H1 (cell line): ENCODE measurements at regions not wholly inside any gene's neighbourhood (a gene's known extent, or its start where the extent isn't known, plus 50 kb on each side); places are given as distances from the start of the nearest gene placed in this dataset.

Source experiments
- CTCF ChIA-PET: fragments of 300-600 bp; sonication (Branson Sonifier 250); formaldehyde crosslinking; loops from one replicate; lab custom pipeline; 2021; ENCODE audit not compliant: partially characterized antibody; lab: Charles Lee
- POLR2A ChIA-PET: fragments of 300-600 bp; sonication (Branson Sonifier 250); formaldehyde crosslinking; loops from one replicate; lab custom pipeline; 2021; ENCODE audit warnings: inconsistent platforms; ENCODE audit not compliant: partially characterized antibody; lab: Charles Lee
- DNase-seq, 2 experiments: peaks; one replicate each; pipeline versions ENCODE4 v3.0.0 to v3.0.0-alpha.2; 2010 to 2022; ENCODE audit warnings: low spot score in 2 of 2, low read depth in 1 of 2, mixed read lengths in 1 of 2
- FAIRE-seq: peaks from 2 replicates; lab custom pipeline; 2011; peaks lifted over from hg19 to GRCh38; lab: Jason Lieb, UNC
- H2AFZ ChIP-seq: 2 replicates; pipeline ENCODE4 v1.8.1; 2012; ENCODE audit warnings: low read length, inconsistent platforms
- H2AK5ac ChIP-seq: 2 replicates; pipeline ENCODE4 v1.6.1; 2013; ENCODE audit warnings: low read depth, low read length
- H2BK120ac ChIP-seq: replicated peaks from 2 replicates; pipeline ENCODE3; 2013; ENCODE audit warnings: low read depth, low read length, inconsistent platforms
- H2BK12ac ChIP-seq: 2 replicates; pipeline ENCODE4 v1.6.1; 2013; ENCODE audit warnings: low read depth, low read length
- H2BK15ac ChIP-seq: 2 replicates; pipeline ENCODE4 v1.6.1; 2013; ENCODE audit warnings: low read length
- H2BK20ac ChIP-seq: 2 replicates; pipeline ENCODE4 v1.6.1; 2013; ENCODE audit warnings: low read length
- H2BK5ac ChIP-seq: 2 replicates; pipeline ENCODE4 v1.6.1; 2013; ENCODE audit warnings: low read depth, low read length
- H3K14ac ChIP-seq: 2 replicates; pipeline ENCODE4 v1.6.1; 2013; ENCODE audit warnings: inconsistent platforms; ENCODE audit not compliant: insufficient read length
- H3K18ac ChIP-seq: 2 replicates; pipeline ENCODE4 v1.6.1; 2013; ENCODE audit warnings: low read length; ENCODE audit errors: extremely low read depth
- H3K23ac ChIP-seq: 2 replicates; pipeline ENCODE4 v1.6.1; 2013; ENCODE audit warnings: inconsistent platforms; ENCODE audit not compliant: insufficient read length
- H3K23me2 ChIP-seq: 2 replicates; pipeline ENCODE4 v1.6.1; 2013; ENCODE audit warnings: low read depth, low read length
- H3K27ac ChIP-seq: 2 replicates; pipeline ENCODE4 v1.6.1; 2011; ENCODE audit warnings: low read depth, low read length, inconsistent platforms
- H3K27me3 ChIP-seq, 4 experiments: replicated peaks in 1 of 4; 1 replicate in 1 of 4; 2 replicates in 3 of 4; pipeline versions ENCODE4 v1.6.1 to v1.8.1; 2011 to 2013; ENCODE audit warnings: low read length in 3 of 4, mild to moderate bottlenecking in 3 of 4, inconsistent platforms in 2 of 4, mixed read lengths in 2 of 4, moderate library complexity in 1 of 4; ENCODE audit not compliant: control insufficient read depth in 3 of 4, insufficient read depth in 3 of 4; ENCODE audit errors: extremely low read depth in 1 of 4
- H3K36me3 ChIP-seq, 4 experiments: 2 replicates each; pipeline versions ENCODE4 v1.6.1 to v1.8.1; 2011 to 2013; ENCODE audit warnings: mild to moderate bottlenecking in 4 of 4, low read length in 3 of 4, moderate library complexity in 2 of 4, control low read depth in 1 of 4, inconsistent platforms in 1 of 4; ENCODE audit not compliant: insufficient read depth in 4 of 4, control insufficient read depth in 2 of 4
- H3K4ac ChIP-seq: replicated peaks from 2 replicates; pipeline ENCODE3; 2013; ENCODE audit warnings: low read length, low read depth, mixed read lengths, inconsistent platforms; ENCODE audit not compliant: insufficient read length
- H3K4me1 ChIP-seq, 4 experiments: replicated peaks in 1 of 4; 1 replicate in 1 of 4; 2 replicates in 3 of 4; pipeline versions ENCODE4 v1.6.1 to v1.8.1; 2011 to 2013; ENCODE audit warnings: low read length in 3 of 4, inconsistent platforms in 2 of 4, mixed read lengths in 1 of 4; ENCODE audit not compliant: insufficient read depth in 4 of 4, control insufficient read depth in 3 of 4
- H3K4me2 ChIP-seq, 2 experiments: 2 replicates each; pipeline versions ENCODE4 v1.6.1 to v1.8.1; 2011 to 2013; ENCODE audit warnings: low read depth in 2 of 2, low read length in 2 of 2, control low read depth in 1 of 2, inconsistent platforms in 1 of 2, mild to moderate bottlenecking in 1 of 2; ENCODE audit not compliant: insufficient read depth in 1 of 2
- H3K4me3 ChIP-seq, 4 experiments: fragments of 200-600, 300-600 bp in 1 of 4; sonication (generic), shearing (Covaris generic), sonication (Bioruptor Twin) in 1 of 4; 2 replicates each; pipeline versions ENCODE4 v1.5.1 to v1.8.1; 2011 to 2016; ENCODE audit warnings: low read length in 4 of 4, low read depth in 3 of 4, control low read depth in 2 of 4, inconsistent platforms in 2 of 4, mild to moderate bottlenecking in 2 of 4, mixed read lengths in 1 of 4, moderate library complexity in 1 of 4; ENCODE audit not compliant: insufficient read depth in 2 of 4; ENCODE audit errors: extremely low read depth in 1 of 4
- H3K56ac ChIP-seq: replicated peaks from 2 replicates; pipeline ENCODE3; 2013; ENCODE audit warnings: low read depth, mild to moderate bottlenecking, mixed read lengths, low read length, inconsistent platforms; ENCODE audit not compliant: insufficient read length
- H3K79me1 ChIP-seq: 2 replicates; pipeline ENCODE4 v1.6.1; 2013; ENCODE audit warnings: low read depth, low read length, control low read depth
- H3K79me2 ChIP-seq, 2 experiments: 2 replicates each; pipeline versions ENCODE4 v1.6.1 to v1.8.1; 2012 to 2013; ENCODE audit warnings: low read length in 2 of 2, mild to moderate bottlenecking in 2 of 2, inconsistent platforms in 1 of 2; ENCODE audit not compliant: insufficient read depth in 2 of 2, control insufficient read depth in 1 of 2
- H3K9ac ChIP-seq, 4 experiments: replicated peaks in 1 of 4; 1 replicate in 1 of 4; 2 replicates in 3 of 4; pipeline versions ENCODE4 v1.6.1 to v1.8.1; 2011 to 2013; ENCODE audit warnings: low read depth in 3 of 4, low read length in 3 of 4, control low read depth in 2 of 4, mild to moderate bottlenecking in 2 of 4, moderate library complexity in 2 of 4, inconsistent platforms in 1 of 4; ENCODE audit errors: extremely low read depth in 1 of 4
- H3K9me3 ChIP-seq, 2 experiments: 2 replicates each; pipeline versions ENCODE4 v1.6.1 to v1.8.1; 2012 to 2013; ENCODE audit warnings: mild to moderate bottlenecking in 2 of 2, moderate library complexity in 2 of 2, control low read depth in 1 of 2, inconsistent platforms in 1 of 2, low read depth in 1 of 2, low read length in 1 of 2, mixed read lengths in 1 of 2; ENCODE audit not compliant: insufficient read depth in 2 of 2
- H4K20me1 ChIP-seq, 2 experiments: replicated peaks in 1 of 2; 2 replicates each; pipeline versions ENCODE3 to v1.8.1; 2011 to 2013; ENCODE audit warnings: inconsistent platforms in 2 of 2, low read length in 2 of 2, mild to moderate bottlenecking in 1 of 2; ENCODE audit not compliant: insufficient read depth in 2 of 2, control insufficient read depth in 1 of 2
- H4K5ac ChIP-seq: 2 replicates; pipeline ENCODE4 v1.6.1; 2013; ENCODE audit warnings: low read length, low read depth, mixed read lengths, inconsistent platforms; ENCODE audit not compliant: insufficient read length
- H4K8ac ChIP-seq: 2 replicates; pipeline ENCODE4 v1.8.0; 2013; ENCODE audit warnings: mild to moderate bottlenecking, moderate library complexity, low read length, inconsistent platforms; ENCODE audit not compliant: insufficient read depth; ENCODE audit errors: extremely low read depth
- H4K91ac ChIP-seq: replicated peaks from 2 replicates; pipeline ENCODE3; 2013; ENCODE audit warnings: low read length, mixed read lengths, inconsistent platforms; ENCODE audit not compliant: insufficient read length
- CTBP2 ChIP-seq: IDR thresholded peaks from 2 replicates; pipeline ENCODE4 v1.7.0; 2011; ENCODE audit warnings: borderline replicate concordance, mild to moderate bottlenecking, moderate library complexity, mixed read lengths, low read length; ENCODE audit not compliant: insufficient read depth, insufficient read length
- E2F6 ChIP-seq: IDR thresholded peaks from 2 replicates; pipeline ENCODE4 v1.6.1; 2012; ENCODE audit warnings: inconsistent platforms
- HDAC6 ChIP-seq: IDR thresholded peaks from one replicate; pipeline ENCODE4 v1.7.1; 2012; ENCODE audit warnings: low read depth, mild to moderate bottlenecking, inconsistent platforms, low read length, moderate library complexity
- NRF1 ChIP-seq: IDR thresholded peaks from 2 replicates; pipeline ENCODE4 v1.6.1; 2011; ENCODE audit warnings: mild to moderate bottlenecking, low read depth, low read length, improper control_type of control experiment
- WGBS, 2 experiments: shearing (Covaris generic) in 1 of 2; methylation state at CpG; one replicate each; pipeline versions ENCODE4 v1.1.6 to v1.1.7; 2013 to 2015; ENCODE audit warnings: low lambda C conversion rate in 2 of 2, mixed read lengths in 2 of 2, inconsistent platforms in 1 of 2, low coverage in 1 of 2, missing lambda C conversion rate in 1 of 2; ENCODE audit not compliant: insufficient replicate concordance in 2 of 2, insufficient coverage in 1 of 2, insufficient read length in 1 of 2; ENCODE audit errors: extremely low coverage in 1 of 2, missing lambda C conversion rate in 1 of 2; 5-methylcytosine and 5-hydroxymethylcytosine counted together

GRCh38 chr6:110035321-110035720, 57.2 kb downstream of the GPR6 start:
- Histone ChIP-seq H3K27me3 (no peaks in the 10 kb centered on the region; a peak in 1 of 7 replicates), H3K27ac (no peak overlapping the region), H2AFZ (no peak overlapping the region), H2AK5ac (no peak overlapping the region), H3K79me1 (no peaks in the 10 kb centered on the region), H3K79me2 (no peaks in the 10 kb centered on the region), H4K20me1 (no peaks in the 10 kb centered on the region), H2BK12ac (no peak overlapping the region), H4K8ac (no peak overlapping the region), H3K9ac (no peak overlapping the region), H3K14ac (no peak overlapping the region), H3K18ac (no peak overlapping the region), H2BK20ac (no peak overlapping the region), H3K4me1 (peaks cover 0 to 3% (median 3%) of the 10 kb centered on the region in 4 experiments; a peak in 5 of 7 replicates), H3K4me3 (no peak overlapping the region), H3K4me2 (no peak overlapping the region), H4K91ac (no peak overlapping the region), H2BK5ac (no peak overlapping the region), H3K56ac (no peak overlapping the region), H3K23ac (no peak overlapping the region), H3K36me3 (no peaks in the 10 kb centered on the region), H2BK15ac (no peak overlapping the region), H2BK120ac (no peak overlapping the region), H3K4ac (no peak overlapping the region), H4K5ac (no peak overlapping the region), H3K23me2 (no peaks in the 10 kb centered on the region), H3K9me3 (no peaks in the 10 kb centered on the region)
- DNase-seq (no peak), FAIRE-seq (no peak)
- TF ChIP-seq HDAC6 (no peak), E2F6 (no peak), CTBP2 (no peak), NRF1 (no peak)
- CTCF ChIA-PET, result interaction anchor here (0.7 to 6.5 kb wide), 5 partner anchors 19 to 332 kb away, joined by 3 to 129 read pairs (median 6); no protein-coding TSS in a partner anchor
- WGBS, 2 experiments, result 94% methylated on average over 5 of the region's 5 CpGs; no CpG with 5 or more reads in 1 of the 2 experiments
- POLR2A ChIA-PET, result no interaction called here
